Pancreas (tissue), 10 donors: ENCODE measurements at regions not wholly inside any gene's neighbourhood (a gene's known extent, or its start where the extent isn't known, plus 50 kb on each side); places are given as distances from the start of the nearest gene placed in this dataset.

Source experiments
- ATAC-seq, 4 donors: fragments of 200-7000 bp; cut with Tn5 transposase; one replicate each; pipeline versions ENCODE4 v1.8.0 to v1.9.1; 2020; ENCODE audit warnings: mild to moderate bottlenecking in 4 of 4, moderate library complexity in 4 of 4
- DNase-seq, 6 donors: peaks; one replicate each; pipeline ENCODE4 v3.0.0-alpha.2; 2020
- FAIRE-seq: peaks from 2 replicates; lab custom pipeline; 2012; peaks lifted over from hg19 to GRCh38; lab: Jason Lieb, UNC
- H3K27ac ChIP-seq, 4 donors: fragments of 200-600 bp; sonication (generic); 1 replicate in 3 of 4; 2 replicates in 1 of 4; pipeline versions ENCODE4 v1.5.0 to v1.8.0; 2020
- H3K27me3 ChIP-seq, 4 donors: fragments of 200-600 bp; one replicate each; pipeline ENCODE4 v1.8.0; 2021
- H3K36me3 ChIP-seq, 3 donors: fragments of 200-600 bp; sonication (generic) in 1 of 3; one replicate each; pipeline versions ENCODE4 v1.5.0 to v1.8.0; 2020 to 2021
- H3K4me1 ChIP-seq, 3 donors: fragments of 200-600 bp; one replicate each; pipeline ENCODE4 v1.8.0; 2021
- H3K4me3 ChIP-seq, 4 donors: fragments of 200-600 bp; sonication (generic) in 2 of 4; one replicate each; pipeline versions ENCODE4 v1.5.0 to v1.8.0; 2020 to 2021
- H3K9me3 ChIP-seq, 4 donors: fragments of 200-600 bp; one replicate each; pipeline ENCODE4 v1.8.0; 2021
- WGBS, 2 donors: extraction: QIAGEN DNeasy Blood & Tissue Kit; methylation state at CpG; one replicate each; pipeline ENCODE4 v1.1.7; 2013; 5-methylcytosine and 5-hydroxymethylcytosine counted together
- intact Hi-C, 3 donors: fragments of 100-400 bp; cut with DNase I; formaldehyde crosslinking; loops; one replicate each; pipeline versions ENCODE4 v1.11.1 to v1.14.2; 2022
- TF ChIP-seq, protein P1 (sequence below), 4 donors: fragments of 200-600 bp; sonication (generic) in 3 of 4; IDR thresholded peaks; one replicate each; pipeline versions ENCODE4 v1.5.0 to v1.8.0; 2021; ENCODE audit warnings: antibody characterized with exemption in 4 of 4
- donor health status: healthy with polysubstance abuse.
- donor health status: DM: no; HTN: no; CAD: no; lungs with moderate emphysema.
- donor health status: DM: no; HTN: no; CAD: no.
- donor health status: control.
- donor health status: control.
- donor health status: Bipolar disorder and iron deficiency.
- donor health status: DM: yes; HTN: yes; CAD: no.
- donor health status: DM: no; HTN: no; CAD: no.
- donor health status: DM: no; HTN: no; CAD: no.
- donor health status: DM: yes; HTN: yes; CAD: no.

DNA sequence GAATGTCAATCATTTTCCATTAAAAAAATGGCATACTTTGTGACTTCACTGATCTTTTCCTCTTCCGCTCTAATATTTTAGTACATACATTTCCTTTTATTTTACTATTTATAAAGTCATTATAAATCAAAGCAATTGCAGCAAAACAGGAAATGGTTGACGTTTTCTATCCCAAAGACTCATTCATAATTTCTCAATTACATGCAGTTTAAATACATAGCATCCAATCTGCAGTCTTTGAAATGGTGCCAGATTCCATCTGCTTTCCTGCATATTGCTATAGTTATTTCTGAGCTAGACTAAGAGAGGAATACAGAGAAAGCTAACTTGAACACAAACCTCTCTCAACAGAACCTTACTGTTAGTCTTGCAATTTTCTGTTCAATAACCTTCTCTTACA, 179.8 kb downstream of the ZPLD1 start:
- no peaks in the 10 kb centered on the region for H3K36me3 ChIP-seq
- no peaks in the 10 kb centered on the region for H3K4me1 ChIP-seq
- H3K27me3 ChIP-seq, result no peaks in the 10 kb centered on the region
- 43 to 49% methylated on average over 2 of the region's 2 CpGs for WGBS, 2 donors
- no peak overlapping the region for H3K27ac ChIP-seq
- no peak for FAIRE-seq
- H3K9me3 ChIP-seq, result no peaks in the 10 kb centered on the region
- H3K4me3 ChIP-seq, result no peak overlapping the region
- TF ChIP-seq, protein P1, sequence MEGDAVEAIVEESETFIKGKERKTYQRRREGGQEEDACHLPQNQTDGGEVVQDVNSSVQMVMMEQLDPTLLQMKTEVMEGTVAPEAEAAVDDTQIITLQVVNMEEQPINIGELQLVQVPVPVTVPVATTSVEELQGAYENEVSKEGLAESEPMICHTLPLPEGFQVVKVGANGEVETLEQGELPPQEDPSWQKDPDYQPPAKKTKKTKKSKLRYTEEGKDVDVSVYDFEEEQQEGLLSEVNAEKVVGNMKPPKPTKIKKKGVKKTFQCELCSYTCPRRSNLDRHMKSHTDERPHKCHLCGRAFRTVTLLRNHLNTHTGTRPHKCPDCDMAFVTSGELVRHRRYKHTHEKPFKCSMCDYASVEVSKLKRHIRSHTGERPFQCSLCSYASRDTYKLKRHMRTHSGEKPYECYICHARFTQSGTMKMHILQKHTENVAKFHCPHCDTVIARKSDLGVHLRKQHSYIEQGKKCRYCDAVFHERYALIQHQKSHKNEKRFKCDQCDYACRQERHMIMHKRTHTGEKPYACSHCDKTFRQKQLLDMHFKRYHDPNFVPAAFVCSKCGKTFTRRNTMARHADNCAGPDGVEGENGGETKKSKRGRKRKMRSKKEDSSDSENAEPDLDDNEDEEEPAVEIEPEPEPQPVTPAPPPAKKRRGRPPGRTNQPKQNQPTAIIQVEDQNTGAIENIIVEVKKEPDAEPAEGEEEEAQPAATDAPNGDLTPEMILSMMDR (IDR thresholded peaks at IDR 0.05), result no peak
- intact Hi-C loops, result no loop called here
- no peak for ATAC-seq
- DNase-seq, result no peak

DNA sequence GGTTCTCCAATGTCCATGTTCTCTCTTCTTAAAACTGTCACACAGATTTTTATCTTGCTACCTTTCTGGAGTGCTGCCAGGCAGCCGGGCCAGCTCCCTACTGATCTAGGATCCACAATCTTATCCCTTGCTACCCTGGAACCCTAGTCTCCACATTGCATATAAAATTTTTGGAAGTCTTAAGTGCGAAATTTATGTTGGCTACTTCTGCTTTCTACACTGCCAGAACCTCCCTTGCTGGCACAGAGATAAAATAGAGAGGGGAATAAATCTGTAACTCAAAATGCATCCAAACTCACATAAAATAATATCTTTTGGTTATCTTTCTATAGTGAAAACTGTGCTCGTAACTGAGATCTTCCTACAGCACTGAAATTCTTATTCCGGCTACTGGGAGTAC, 182.6 kb downstream of the ZPLD1 start:
- no peak overlapping the region for H3K27ac ChIP-seq
- no peaks in the 10 kb centered on the region for H3K36me3 ChIP-seq
- DNase-seq (no peak), FAIRE-seq (no peak), ATAC-seq (no peak)
- no peaks in the 10 kb centered on the region for H3K27me3 ChIP-seq
- intact Hi-C loops, result no loop called here
- WGBS, 2 donors, result 62 to 79% methylated on average over 4 of the region's 4 CpGs
- H3K9me3 ChIP-seq, result no peaks in the 10 kb centered on the region
- TF ChIP-seq, protein P1 (IDR thresholded peaks at IDR 0.05), result no peak
- no peak overlapping the region for H3K4me3 ChIP-seq
- H3K4me1 ChIP-seq, result no peaks in the 10 kb centered on the region

DNA sequence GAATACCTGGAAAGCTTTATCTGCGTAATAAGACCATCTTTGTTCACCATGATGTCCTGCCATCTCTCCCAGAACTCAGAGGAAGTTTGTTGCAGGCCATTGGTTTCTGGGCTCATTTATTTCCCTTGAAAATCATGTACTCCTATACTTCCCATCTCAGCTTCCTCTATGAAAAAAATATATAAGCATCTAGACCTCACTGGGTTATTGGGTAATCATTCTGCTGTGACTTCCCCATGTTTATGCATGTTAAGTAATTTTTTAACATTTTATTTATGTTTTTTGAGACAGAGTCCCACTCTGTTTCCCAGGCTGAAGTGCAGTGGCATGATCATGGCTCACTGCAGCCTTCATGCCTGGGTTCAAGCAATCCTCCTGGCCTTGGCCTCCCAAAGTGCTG, 184.5 kb downstream of the ZPLD1 start:
- intact Hi-C loops, result no loop called here
- DNase-seq, result no peak
- no peak for ATAC-seq
- no peaks in the 10 kb centered on the region for H3K36me3 ChIP-seq
- H3K4me3 ChIP-seq, result no peak overlapping the region
- no peaks in the 10 kb centered on the region for H3K4me1 ChIP-seq
- 76 to 90% methylated on average over 1 of the region's 1 CpG for WGBS, 2 donors
- no peaks in the 10 kb centered on the region for H3K27me3 ChIP-seq
- TF ChIP-seq, protein P1 (IDR thresholded peaks at IDR 0.05), result no peak
- H3K27ac ChIP-seq, result no peak overlapping the region
- no peaks in the 10 kb centered on the region for H3K9me3 ChIP-seq
- no peak for FAIRE-seq

DNA sequence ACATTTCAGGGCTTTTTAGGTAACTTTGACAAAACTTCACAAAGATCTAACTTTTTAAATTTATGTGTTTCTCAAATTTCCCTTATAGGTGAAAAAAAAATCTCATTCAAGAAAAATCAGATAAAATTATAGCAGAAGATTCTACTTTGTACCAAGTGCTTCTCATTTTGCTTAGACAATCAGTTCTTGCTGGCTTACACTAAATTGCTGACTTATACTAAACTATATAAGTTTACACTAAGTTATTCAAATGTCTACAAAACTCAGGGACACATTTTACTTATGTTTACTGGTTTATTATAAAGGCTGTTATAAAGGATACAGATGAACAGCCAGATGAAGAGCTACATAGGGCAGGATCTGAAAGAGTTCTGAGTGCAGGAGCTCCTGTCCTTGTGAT, 195.1 kb downstream of the ZPLD1 start:
- TF ChIP-seq, protein P1 (IDR thresholded peaks at IDR 0.05), result no peak
- Histone ChIP-seq H3K36me3 (no peaks in the 10 kb centered on the region), H3K9me3 (no peaks in the 10 kb centered on the region), H3K4me1 (no peaks in the 10 kb centered on the region), H3K27ac (no peak overlapping the region), H3K4me3 (no peak overlapping the region), H3K27me3 (no peaks in the 10 kb centered on the region)
- ATAC-seq (no peak), FAIRE-seq (no peak), DNase-seq (no peak)
- intact Hi-C loops, result no loop called here

DNA sequence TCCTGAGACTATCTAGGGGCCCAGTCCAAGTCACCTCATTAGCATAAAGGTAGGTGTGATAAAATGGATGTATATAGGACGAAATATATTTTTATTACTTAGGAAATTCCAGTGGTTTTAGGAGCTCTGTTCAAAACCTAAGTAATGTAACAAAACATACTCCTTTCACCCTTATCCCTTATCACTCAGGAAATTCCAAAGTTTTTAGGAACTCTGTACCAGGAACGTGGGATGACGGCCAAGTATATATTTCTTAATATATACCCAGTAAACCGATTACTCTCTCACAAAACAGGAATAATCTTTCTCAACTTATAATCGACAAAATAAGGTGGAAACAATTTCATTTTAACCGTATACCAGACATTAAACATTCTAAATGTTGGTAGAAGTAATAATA, 195.7 kb downstream of the ZPLD1 start:
- Histone ChIP-seq H3K9me3 (no peaks in the 10 kb centered on the region), H3K36me3 (no peaks in the 10 kb centered on the region), H3K4me1 (no peaks in the 10 kb centered on the region), H3K27ac (no peak overlapping the region), H3K27me3 (no peaks in the 10 kb centered on the region), H3K4me3 (no peak overlapping the region)
- intact Hi-C loops, result no loop called here
- TF ChIP-seq, protein P1 (IDR thresholded peaks at IDR 0.05), result no peak
- WGBS, 2 donors, result 58 to 60% methylated on average over 6 of the region's 6 CpGs
- no peak for FAIRE-seq
- DNase-seq, result no peak
- no peak for ATAC-seq
